Activated T-helper 1 cell treated with anti-CD3 and anti-CD28 coated beads, Interleukin-2, amount 50 U/mL, for 16 hours (primary cell): ENCODE measurements at regions not wholly inside any gene's neighbourhood (a gene's known extent, or its start where the extent isn't known, plus 50 kb on each side); places are given as distances from the start of the nearest gene placed in this dataset.
"Not testable (repeated sequence)": the region's sequence is repeated elsewhere in the genome, so short reads cannot be mapped to it uniquely, and the experiment has no call there.

Experiments used
- DNase-seq, 2 donors: peaks; one replicate each; pipeline ENCODE4 v3.0.0-alpha.2; 2020; ENCODE audit warnings: low read depth in 1 of 2, low spot score in 1 of 2

DNA sequence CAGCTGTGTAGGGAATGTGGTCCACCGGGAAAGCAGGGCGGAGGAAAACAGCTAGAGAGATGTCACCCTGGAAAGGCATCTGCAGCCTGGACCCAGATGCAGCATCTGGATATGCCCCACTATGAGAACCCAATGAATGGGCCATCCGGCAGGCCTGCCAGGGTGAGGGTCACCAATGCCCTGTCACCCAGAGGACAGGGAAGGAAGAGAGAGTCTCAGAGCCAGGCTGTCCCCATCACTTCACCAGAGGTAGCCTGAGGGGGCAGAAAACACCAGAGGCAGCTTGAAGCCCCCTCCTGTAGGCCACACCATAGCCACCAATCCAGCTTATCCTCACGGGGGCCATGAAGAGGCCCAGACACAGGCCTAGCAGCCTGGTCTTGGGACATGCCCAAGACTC lies 118.8 kb downstream of the TUBA3C start:
- no peak for DNase-seq

DNA sequence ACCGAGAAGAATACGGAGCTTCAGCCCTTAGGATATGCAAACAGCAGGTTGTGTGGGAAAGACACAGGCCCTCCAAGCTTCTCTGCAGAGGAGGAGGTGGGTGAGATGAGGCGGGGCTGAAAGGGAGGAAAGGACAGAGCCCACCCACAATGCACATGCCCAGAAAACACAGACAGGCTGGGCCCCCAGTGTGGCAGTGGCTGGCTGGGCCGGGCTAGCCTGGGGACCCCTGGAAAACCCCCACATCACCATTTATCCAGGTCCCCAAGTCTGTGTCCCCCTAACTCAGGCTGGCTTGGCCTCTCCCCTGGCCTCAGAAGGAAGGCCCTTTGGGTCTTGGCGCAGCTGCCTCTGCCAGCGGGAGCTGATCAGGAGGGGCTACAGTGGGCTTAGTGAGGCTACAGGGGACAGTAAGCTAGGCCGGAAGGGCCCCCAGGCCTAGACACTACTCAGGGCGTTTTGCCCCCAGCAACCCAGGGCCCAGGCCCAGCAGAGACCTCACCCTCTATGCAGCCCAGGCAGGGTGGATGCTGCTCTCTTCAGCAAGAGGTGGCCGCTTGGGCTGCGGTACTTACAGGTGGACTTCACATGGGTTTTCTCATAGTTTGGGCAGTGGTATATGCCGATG lies 119.5 kb downstream of the TUBA3C start:
- no peak for DNase-seq

DNA sequence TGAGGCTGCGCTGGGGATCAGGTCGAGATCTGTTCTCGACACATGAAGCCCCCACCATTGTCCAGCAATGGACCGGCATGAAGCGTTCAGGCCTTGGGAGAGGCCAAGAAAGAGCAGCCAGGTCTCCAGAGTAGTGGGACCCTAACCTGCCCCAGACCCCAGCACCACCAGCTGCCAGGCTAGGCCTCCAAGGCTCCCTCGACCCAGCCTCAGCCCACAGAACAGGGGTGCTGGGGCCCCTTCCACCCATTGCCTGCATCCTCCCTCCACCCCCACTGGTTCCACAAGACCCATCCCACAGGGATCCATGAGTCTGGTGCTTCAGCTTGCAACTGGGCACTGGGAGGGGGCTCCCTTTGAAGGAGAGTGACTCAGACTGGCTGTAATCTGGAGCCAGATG lies 120.3 kb downstream of the TUBA3C start:
- DNase-seq: no peak

DNA sequence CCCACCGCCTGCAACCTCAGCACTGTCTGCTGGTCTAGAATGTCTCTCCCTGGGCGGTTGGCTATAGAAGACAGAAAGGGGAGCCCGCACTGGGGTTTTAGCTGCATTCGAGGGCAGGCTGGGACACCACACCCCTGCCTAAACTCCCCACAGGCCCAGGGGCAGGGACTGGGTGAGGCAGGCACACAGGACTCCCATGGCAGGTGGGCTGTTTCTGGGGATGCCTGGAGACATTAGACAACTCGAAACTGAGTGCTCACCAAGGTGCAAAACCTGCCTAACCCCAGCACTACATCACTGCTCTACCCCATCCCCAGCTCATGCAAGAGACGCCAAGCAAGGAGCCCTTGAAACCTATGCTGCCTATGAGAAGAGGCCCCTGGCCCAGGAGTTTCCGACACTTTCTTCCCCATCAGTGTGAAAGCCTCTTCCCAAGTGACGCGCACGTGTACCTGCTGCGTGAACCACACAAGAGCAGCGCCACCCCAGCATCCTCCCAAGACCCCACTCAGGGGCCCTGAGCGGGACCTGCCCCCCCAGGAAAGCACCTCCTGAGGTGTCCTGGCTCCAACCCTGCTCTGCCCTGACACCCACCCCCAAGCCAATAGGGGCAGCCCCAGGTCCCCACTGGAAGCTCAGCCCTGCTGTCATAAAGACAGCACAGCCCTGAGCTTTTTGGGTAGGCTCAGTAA lies 121.2 kb downstream of the TUBA3C start:
- DNase-seq: no peak

DNA sequence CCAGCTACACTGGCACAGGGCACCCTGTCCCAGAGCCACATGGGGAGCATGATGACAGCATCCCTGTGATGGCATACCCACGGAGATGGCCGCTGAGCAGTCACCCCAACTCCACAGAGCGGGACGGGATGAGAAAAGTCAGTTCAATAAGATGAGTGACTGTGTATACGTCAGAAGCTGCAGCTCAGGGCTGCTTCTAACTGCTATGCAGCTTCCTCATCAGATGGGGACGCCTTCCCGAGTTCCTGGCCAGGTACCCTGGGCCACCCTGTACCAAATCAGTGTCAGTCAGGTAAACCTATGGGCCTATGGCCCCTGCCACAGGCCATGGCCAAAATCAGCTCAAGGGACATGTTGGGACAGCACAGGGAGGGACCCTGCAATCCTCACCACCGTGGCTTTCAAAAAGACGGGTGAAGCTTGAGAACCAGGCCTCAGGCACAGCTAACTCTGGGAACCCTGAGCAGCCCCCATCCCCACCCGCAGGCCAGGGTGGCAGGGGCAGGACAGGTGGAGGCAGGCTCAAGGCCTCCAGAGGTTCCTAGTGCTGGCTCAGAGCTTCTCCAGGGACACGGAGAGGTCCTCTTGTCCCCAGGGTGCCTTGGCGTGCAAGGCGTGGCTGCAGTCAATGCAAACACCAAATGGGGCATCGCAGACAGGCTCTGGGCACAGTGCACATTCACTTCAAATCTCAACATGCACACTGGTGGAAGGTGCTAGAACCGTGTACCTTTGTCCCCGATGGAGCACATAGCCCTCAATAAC lies 122.4 kb downstream of the TUBA3C start:
- no peak for DNase-seq

DNA sequence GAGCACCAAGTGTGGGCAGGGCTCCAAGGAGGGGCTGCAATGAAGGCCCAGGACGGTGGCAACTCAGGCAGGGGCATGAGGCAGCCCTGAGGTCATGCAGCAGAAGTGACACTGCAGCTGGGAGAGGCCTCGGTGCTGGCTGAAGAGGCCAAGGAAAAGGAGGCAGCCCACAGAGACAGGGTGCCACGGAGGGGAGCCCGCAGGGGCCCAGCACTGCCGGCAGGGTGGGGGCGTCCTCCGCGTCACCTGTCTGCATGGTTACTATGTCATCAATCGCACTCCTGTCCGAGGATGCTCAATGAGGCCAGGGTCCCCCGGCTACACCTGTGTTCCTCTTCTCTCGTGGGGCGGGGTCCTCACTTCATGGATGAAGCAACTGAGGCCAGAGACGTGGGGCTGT lies 123.1 kb downstream of the TUBA3C start:
- DNase-seq: no peak

DNA sequence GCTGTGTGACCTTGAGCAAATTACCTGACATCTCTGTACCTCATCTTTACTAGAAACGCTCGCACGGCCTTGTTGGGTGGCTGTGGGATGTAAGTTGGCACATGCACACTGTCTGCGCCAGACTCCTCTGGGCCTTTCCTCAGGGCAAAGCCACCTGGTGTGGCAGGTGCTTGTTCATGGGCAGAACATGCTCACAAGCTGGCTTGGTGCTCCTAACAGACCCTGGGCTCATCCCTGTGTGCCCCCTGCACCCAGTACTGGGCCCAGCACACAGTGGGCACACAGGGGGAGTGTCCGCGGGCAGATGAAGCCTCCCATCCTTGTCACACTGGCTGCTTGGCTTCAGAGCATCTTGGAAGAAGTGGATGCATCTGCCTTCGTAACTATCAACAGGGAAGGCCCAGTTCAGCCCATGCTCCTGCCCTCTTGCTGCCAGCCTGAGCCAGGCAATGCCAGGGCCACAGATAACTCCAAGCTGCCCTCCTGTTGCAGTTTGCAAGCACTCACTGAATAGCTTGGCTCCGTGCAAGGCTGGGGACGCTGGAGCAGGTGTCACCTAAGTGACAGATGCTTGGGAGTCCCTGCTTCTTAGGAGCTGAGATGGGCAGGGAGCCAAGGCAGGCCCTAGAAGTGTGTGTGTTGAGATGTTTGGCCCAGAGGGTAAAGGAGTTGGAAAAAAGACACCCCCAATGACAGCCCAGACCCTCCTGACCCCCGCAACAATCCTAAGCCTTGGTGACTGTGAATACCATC lies 123.9 kb downstream of the TUBA3C start:
- DNase-seq: no peak

DNA sequence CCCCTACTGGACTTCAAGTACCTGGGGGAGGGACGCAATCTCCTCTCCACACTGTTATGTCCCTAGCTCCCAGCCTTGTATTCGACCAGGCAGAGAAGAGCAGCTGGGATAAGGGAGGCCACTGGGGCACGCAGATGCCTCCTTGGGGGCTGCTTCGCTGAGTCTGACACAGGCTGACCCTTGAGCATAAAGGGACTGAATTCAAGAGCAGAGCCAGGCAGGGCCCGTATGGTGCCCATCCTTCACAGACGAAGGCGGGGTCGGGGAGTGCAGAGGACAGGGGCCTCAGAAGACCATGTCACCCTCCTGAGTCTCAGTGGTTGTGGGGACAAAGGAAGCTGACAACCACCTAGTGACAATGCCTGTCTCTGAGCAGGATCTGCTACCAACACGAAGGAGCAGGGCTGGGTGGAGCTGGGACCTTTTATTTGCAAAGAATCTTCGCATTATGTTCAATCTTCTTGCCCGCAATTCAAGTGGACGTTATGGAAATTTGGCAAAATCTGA lies 124.6 kb downstream of the TUBA3C start:
- DNase-seq: no peak

DNA sequence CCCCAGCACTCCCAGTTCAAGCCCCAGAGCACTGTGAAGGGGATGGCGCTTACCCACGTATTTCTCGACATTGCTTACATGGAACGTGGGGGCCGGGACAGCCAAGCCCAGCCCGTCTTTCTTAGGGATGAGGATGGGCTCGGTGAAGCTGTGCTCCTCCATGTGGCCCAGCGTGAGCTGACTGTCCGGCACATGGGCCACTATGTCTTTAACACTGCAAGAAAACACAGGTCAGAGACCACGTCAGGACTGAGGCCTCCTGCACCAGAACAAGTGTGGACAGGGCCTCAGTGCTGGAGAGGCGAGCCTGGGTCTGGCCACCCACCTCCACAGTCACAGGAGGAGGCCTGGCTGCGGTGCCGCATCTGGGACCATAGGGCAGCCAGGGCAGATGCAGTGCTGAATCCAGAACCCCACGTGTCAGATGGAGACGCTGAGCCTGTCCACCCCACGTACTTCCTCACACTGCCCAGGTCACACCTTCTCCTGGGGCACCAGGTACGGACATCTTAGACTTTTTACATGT lies 125.2 kb downstream of the TUBA3C start:
- no peak for DNase-seq

DNA sequence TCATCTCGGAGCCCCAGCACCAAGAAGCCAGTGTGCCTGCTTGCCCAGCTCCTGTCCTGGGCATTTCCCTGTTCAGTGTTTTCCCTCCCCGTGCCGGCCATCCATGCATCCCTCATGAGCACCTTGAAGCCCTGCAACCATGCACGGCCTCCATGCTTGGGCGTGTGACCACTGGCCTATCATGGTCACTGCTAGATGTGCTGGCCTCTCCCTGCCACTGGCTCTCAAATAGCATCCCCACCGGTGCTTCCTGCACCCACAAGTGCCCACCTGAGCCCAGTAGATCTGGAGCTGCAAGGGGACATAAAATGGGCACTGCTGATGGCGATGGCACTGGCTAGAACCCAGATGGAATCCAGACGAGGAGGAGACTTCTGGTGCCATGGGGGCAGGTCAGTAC lies 126.0 kb downstream of the TUBA3C start:
- no peak for DNase-seq

DNA sequence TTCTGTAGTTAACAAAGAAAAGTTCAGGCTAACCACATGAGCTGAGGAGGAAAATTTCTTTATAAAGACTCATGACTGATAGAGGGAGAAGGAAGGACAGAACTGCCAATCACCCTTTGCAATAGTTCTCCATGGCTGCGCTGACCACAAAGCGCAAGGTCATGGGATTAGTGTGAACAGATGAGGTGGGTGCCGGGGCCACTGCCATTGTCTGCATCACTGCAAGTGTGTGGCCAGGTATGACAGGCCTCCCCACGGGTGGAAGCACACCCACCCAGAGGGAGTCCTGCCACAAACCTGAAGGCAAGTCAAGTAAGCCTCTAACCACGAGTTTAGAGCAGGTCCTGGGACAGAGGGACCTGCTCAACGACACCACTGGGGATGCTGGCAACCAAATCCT lies 128.1 kb downstream of the TUBA3C start:
- DNase-seq: no peak

DNA sequence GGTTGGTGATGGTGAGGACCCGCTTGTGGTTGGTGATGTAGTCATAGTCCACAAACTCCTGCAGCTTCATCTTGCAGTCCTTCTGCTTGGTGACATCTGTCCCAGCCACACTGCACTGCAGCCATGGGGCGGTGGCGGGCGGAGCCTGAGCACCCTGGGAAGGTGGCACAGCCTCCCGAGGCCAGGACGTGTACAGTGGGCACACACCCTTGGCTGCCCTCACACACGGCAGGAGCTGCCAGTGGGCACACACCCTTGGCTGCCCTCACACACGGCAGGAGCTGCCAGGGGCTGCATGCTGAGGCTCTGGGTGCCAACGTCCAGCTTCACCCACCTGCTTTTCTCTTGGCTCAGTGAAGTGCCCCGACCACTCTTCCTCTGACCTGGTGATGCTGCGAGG lies 128.7 kb downstream of the TUBA3C start:
- DNase-seq: no peak

DNA sequence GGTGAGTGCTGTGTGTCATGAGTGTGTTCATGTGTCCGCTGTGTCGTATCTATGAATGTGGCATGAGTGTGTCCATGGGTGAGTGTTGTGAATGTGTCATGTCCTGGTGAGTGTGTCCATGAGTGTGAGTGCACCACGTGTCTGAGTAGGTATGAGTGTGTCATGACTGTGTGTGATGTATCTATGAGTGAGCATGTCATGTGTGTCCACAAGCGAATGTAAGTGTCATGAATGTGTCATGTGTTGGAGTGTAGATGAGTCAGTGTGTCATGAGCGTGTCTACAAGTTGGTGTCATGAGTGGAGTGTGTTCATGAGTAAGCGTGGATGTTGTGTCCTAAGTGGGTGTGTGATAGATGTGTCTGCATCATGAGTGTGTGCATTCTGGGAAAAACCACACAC lies 129.4 kb downstream of the TUBA3C start:
- DNase-seq: no peak

DNA sequence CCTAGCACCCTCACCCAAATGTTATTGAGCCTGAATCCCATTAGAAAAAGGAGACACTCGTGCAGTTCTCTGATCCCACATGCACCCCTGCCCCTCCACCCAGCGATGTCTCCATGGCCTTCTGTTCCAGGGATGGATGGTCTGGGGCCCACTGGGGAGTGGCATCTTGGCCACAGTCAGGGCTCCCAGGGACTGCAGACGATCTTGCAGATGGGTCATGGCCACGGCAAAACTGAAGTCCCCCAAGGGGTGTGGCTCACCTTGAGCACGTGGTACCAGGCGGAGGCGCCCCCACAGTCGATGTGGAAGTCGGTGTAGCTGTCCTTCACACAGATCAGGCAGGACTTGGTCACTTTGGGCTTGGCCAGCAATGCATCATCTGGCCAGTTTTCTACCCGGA lies 130.7 kb downstream of the TUBA3C start:
- no peak for DNase-seq

DNA sequence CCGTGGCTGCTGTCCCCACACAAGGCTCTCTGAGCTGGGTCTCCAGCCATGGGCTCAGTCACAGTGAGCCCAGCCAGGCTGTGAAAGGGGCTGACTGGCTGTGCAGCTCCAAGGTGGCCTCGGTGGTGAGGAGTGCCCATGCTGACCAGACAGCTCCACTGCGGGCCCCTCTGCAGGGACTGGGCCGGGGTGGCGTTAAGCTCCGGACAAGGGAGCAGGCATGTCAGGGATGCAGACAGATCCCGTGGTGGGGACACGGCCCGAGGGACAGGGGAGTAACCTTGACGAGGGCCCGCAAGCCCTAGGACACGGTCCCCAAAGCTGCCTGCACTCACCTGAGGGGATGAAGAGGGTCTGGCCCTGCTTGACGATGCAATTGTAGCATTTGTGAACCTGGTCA lies 132.0 kb downstream of the TUBA3C start:
- DNase-seq: not testable (repeated sequence)

DNA sequence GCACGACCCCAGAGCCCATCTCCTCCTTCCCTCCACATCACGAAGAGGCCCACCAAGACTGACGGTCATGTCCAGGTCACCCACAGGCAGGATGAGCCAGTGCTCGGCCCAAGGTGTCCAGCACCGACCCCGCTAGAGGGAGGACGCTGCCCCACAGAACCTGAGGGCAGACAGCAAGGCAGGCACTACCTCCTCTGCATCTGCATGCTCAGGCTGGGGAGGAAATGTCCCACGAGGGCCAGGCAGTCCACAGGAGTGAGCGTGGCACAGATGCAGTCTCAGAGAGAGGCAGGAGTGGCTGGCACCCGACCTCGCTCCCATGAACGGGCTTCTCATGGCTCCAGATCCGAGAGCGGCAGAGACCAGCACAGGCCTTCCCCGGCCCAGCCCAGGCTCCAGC lies 133.2 kb downstream of the TUBA3C start:
- DNase-seq: no peak

DNA sequence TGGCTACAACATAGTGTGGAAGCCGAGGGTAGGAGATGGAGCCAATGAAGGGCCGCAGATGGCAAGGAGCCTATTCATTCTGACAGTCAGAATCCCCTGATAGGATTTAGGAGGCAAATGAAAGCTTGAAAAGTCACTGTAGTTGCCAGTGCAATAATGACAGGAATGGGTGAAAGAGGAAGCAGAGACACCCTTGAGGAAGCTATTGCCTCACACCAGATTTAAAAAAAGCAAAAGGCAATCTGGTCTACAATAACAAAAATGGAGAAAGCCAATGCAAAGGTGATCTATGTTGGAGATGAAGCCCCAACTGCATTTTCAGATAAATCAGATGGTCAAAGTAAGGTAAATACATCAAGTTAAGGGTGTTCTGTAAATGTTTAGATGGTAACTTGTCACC lies 158.5 kb downstream of the TUBA3C start:
- no peak for DNase-seq

DNA sequence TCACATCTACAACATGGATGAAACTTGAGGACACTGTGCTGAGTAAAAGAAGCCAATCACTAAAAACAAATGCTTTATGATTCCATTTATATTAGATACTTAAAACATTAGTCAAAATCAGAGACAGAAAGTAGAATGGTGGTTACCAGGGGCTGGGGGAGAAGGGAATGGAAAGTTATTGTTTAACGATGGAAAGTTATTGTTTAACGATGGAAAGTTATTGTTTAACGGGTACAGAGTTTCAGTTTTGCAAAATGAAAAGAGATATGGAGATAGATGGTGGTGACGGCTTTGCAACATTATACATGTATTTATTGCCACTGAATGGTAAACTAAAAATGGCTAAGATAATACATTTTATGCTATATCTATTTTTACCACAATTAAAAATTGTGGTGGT lies 160.6 kb downstream of the TUBA3C start:
- no peak for DNase-seq

DNA sequence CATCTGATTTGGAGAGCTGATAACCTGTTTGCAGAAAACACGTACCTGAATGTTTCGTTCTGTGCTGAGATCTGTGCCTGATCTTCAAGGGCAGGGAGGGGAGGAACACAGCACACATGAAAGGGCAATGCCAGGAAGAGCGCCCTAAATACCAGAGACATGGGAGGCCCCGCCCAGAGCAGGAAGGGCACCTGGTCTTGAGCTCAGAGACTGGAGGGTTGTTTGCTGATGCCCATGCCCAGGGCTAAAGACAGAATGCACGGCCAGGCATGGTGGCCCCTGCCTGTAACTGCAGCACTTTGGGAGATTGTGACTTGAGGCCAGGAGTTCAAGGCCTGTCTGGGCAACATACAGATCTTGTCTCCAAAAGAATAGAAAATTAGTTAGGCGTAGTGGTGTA lies 183.2 kb downstream of the TUBA3C start:
- no peak for DNase-seq

DNA sequence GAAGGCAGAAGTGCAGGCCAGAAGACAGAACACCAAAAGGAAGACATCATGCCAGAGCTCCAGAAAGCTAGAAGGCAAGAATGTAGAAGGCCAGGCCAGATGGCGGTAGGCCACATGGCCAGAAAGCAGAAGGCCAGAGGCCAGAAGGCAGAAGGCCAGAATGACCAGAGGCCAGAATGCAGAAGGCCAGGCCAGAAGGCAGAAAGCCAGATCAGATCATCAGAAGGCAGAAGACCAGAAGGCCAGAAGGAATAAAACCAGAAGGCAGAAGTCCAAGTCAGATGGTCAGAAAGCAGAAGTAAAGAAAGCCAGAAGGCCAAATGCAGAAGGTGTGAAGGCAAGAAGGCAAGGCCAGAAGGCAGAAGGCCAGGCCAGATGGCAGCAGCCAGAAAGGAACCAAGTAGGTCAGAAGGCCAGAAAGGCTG lies 185.0 kb downstream of the TUBA3C start:
- no peak for DNase-seq

DNA sequence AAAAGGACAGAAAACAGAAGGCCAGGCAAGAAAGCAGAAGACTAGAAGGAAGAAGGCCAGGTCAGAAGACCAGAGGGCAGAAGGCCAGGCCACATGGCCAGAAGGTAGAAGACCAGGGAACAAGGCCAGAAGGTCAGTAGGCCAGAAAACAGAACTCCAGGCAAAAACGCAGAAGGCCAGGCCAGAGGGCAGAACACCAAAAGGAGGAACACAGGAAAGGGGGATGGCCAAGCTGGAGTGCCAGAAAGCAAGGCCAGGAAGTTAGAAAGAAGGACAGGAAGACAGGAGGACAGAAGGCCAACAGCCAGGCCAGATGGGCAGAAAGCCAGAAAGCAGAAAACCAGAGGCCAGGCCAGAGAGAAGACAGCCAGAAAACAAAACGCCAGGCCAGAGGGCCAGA lies 185.4 kb downstream of the TUBA3C start:
- DNase-seq: no peak
